GM23338 (cell line): ENCODE measurements at regions not wholly inside any gene's neighbourhood (a gene's known extent, or its start where the extent isn't known, plus 50 kb on each side); places are given as distances from the start of the nearest gene placed in this dataset.

Experiments
- ATAC-seq: fragments of 200-7000 bp; cut with Tn5 transposase; 3 replicates; pipeline ENCODE4 v1.9.1; 2020
- DNase-seq: peaks from one replicate; pipeline ENCODE4 v3.0.0-alpha.2; 2015; ENCODE audit warnings: low spot score
- H2AFZ ChIP-seq: fragments of 200-600 bp; sonication (generic); 2 replicates; pipeline ENCODE4 v1.8.0; 2016; ENCODE audit warnings: antibody characterized with exemption, mild to moderate bottlenecking, moderate library complexity
- H3F3A ChIP-seq: fragments of 200-600 bp; sonication (generic); replicated peaks from 2 replicates; pipeline ENCODE4 v1.8.0; 2017; ENCODE audit warnings: antibody characterized with exemption, mixed run types, low read depth
- H3K27ac ChIP-seq: fragments of 200-600 bp; sonication (generic); 2 replicates; pipeline ENCODE4 v1.6.1; 2016; ENCODE audit warnings: low read depth
- H3K27me3 ChIP-seq: fragments of 200-600 bp; sonication (generic); 2 replicates; pipeline ENCODE4 v1.8.0; 2016; ENCODE audit warnings: mild to moderate bottlenecking, mixed run types, moderate library complexity; ENCODE audit not compliant: insufficient read depth
- H3K36me3 ChIP-seq: fragments of 200-600 bp; sonication (generic); 2 replicates; pipeline ENCODE4 v1.8.0; 2016; ENCODE audit warnings: mild to moderate bottlenecking; ENCODE audit not compliant: insufficient read depth
- H3K4me1 ChIP-seq: fragments of 200-600 bp; sonication (generic); 2 replicates; pipeline ENCODE4 v1.8.0; 2016; ENCODE audit warnings: mild to moderate bottlenecking, moderate library complexity; ENCODE audit not compliant: insufficient read depth
- H3K4me2 ChIP-seq: fragments of 200-600 bp; sonication (generic); 2 replicates; pipeline ENCODE4 v1.7.1; 2017; ENCODE audit warnings: mixed run types
- H3K4me3 ChIP-seq: fragments of 200-600 bp; sonication (generic); 2 replicates; pipeline ENCODE4 v1.6.1; 2016; ENCODE audit warnings: mixed run types
- H3K79me2 ChIP-seq: fragments of 200-600 bp; sonication (generic); replicated peaks from 2 replicates; pipeline ENCODE4 v1.8.0; 2017; ENCODE audit warnings: mild to moderate bottlenecking; ENCODE audit not compliant: insufficient read depth
- H3K9me2 ChIP-seq: fragments of 200-600 bp; sonication (generic); 2 replicates; pipeline ENCODE4 v1.8.0; 2017; ENCODE audit not compliant: insufficient read depth
- H4K20me1 ChIP-seq: fragments of 200-600 bp; sonication (generic); replicated peaks from 2 replicates; pipeline ENCODE4 v1.8.0; 2017; ENCODE audit warnings: mild to moderate bottlenecking; ENCODE audit not compliant: insufficient read depth
- H3K27ac Mint-ChIP-seq: 2 replicates; pipeline ENCODE4 v1.8.0; 2020; ENCODE audit warnings: inconsistent platforms, mild to moderate bottlenecking, moderate library complexity, mixed read lengths
- H3K27me3 Mint-ChIP-seq: 3 replicates; pipeline ENCODE4 v1.8.0; 2022; ENCODE audit warnings: low read depth, mild to moderate bottlenecking, moderate library complexity, mixed read lengths, inconsistent platforms; ENCODE audit not compliant: insufficient read depth, poor library complexity
- H3K36me3 Mint-ChIP-seq: 3 replicates; pipeline ENCODE4 v1.8.0; 2021; ENCODE audit warnings: low read depth, mild to moderate bottlenecking, inconsistent platforms, moderate library complexity, mixed read lengths
- H3K4me1 Mint-ChIP-seq: 3 replicates; pipeline ENCODE4 v1.8.0; 2020; ENCODE audit warnings: mild to moderate bottlenecking, inconsistent platforms, mixed read lengths
- H3K4me3 Mint-ChIP-seq: 3 replicates; pipeline ENCODE4 v1.8.0; 2021; ENCODE audit warnings: moderate library complexity, mild to moderate bottlenecking, inconsistent platforms, mixed read lengths
- H3K9me3 Mint-ChIP-seq: 3 replicates; pipeline ENCODE4 v1.8.0; 2020; ENCODE audit warnings: moderate library complexity, mild to moderate bottlenecking, inconsistent platforms, mixed read lengths
- CREB1 ChIP-seq: fragments of 250-450 bp; sonication (Bioruptor Pico); IDR thresholded peaks from 2 replicates; pipeline ENCODE4 v1.5.0; 2020; ENCODE audit warnings: low read depth, mild to moderate bottlenecking, moderate library complexity
- CTCF ChIP-seq, 2 experiments: fragments of 200-600 bp in 1 of 2; sonication (generic) in 1 of 2; conservative IDR thresholded peaks; 2 replicates each; pipeline versions ENCODE4 v1.5.1 to v1.6.1; 2016 to 2017; ENCODE audit warnings: antibody characterized with exemption in 2 of 2, low read depth in 2 of 2, mild to moderate bottlenecking in 2 of 2, moderate library complexity in 1 of 2
- EZH2 ChIP-seq: fragments of 200-600 bp; sonication (generic); IDR thresholded peaks from one replicate; pipeline ENCODE4 v1.8.0; 2017; ENCODE audit warnings: antibody characterized with exemption, mild to moderate bottlenecking, low read depth; ENCODE audit not compliant: unreplicated experiment
- EZH2phosphoT487 ChIP-seq: fragments of 200-600 bp; sonication (generic); IDR thresholded peaks from one replicate; pipeline ENCODE4 v1.8.1; 2018; ENCODE audit warnings: antibody characterized with exemption; ENCODE audit not compliant: unreplicated experiment
- NANOG ChIP-seq: IDR thresholded peaks from 2 replicates; pipeline ENCODE4 v1.6.1; 2016; ENCODE audit warnings: antibody characterized with exemption, borderline replicate concordance
- POLR2AphosphoS5 ChIP-seq: IDR thresholded peaks from 2 replicates; pipeline ENCODE4 v1.6.1; 2016; ENCODE audit warnings: antibody characterized with exemption, low read depth
- STAT1 ChIP-seq: IDR thresholded peaks from one replicate; pipeline ENCODE4 v1.6.1; 2016; ENCODE audit warnings: antibody characterized with exemption; ENCODE audit not compliant: unreplicated experiment
- ZNF114 ChIP-seq: fragments of 250-450 bp; sonication (Bioruptor Pico); IDR thresholded peaks from 2 replicates; pipeline ENCODE4 v1.5.0; 2020; ENCODE audit warnings: mild to moderate bottlenecking, moderate library complexity
- TF ChIP-seq, protein P1 (sequence below): fragments of 250-450 bp; sonication (Bioruptor Pico); IDR thresholded peaks from 2 replicates; pipeline ENCODE4 v1.5.0; 2020; ENCODE audit warnings: mild to moderate bottlenecking, moderate library complexity

DNA sequence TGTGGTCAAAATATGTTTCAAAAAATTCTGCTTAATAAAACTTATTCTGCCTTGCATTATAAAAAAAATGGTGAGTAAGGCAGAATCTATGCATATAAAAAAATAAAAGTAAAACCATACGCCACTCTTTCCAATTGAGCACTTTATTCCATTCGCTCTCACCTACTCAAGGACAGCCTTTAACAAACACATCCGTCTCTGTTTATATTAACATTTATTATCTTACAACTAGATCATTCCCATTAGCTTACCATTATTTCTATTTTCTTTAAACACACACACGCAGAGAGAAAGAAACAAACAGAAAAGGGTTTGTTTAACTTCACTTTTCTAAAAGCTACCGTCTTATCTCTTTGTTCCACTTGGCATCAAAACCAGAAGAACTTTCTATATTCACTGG is 598.9 kb upstream of the CHRM3 start (continued):
- TF ChIP-seq, protein P1, sequence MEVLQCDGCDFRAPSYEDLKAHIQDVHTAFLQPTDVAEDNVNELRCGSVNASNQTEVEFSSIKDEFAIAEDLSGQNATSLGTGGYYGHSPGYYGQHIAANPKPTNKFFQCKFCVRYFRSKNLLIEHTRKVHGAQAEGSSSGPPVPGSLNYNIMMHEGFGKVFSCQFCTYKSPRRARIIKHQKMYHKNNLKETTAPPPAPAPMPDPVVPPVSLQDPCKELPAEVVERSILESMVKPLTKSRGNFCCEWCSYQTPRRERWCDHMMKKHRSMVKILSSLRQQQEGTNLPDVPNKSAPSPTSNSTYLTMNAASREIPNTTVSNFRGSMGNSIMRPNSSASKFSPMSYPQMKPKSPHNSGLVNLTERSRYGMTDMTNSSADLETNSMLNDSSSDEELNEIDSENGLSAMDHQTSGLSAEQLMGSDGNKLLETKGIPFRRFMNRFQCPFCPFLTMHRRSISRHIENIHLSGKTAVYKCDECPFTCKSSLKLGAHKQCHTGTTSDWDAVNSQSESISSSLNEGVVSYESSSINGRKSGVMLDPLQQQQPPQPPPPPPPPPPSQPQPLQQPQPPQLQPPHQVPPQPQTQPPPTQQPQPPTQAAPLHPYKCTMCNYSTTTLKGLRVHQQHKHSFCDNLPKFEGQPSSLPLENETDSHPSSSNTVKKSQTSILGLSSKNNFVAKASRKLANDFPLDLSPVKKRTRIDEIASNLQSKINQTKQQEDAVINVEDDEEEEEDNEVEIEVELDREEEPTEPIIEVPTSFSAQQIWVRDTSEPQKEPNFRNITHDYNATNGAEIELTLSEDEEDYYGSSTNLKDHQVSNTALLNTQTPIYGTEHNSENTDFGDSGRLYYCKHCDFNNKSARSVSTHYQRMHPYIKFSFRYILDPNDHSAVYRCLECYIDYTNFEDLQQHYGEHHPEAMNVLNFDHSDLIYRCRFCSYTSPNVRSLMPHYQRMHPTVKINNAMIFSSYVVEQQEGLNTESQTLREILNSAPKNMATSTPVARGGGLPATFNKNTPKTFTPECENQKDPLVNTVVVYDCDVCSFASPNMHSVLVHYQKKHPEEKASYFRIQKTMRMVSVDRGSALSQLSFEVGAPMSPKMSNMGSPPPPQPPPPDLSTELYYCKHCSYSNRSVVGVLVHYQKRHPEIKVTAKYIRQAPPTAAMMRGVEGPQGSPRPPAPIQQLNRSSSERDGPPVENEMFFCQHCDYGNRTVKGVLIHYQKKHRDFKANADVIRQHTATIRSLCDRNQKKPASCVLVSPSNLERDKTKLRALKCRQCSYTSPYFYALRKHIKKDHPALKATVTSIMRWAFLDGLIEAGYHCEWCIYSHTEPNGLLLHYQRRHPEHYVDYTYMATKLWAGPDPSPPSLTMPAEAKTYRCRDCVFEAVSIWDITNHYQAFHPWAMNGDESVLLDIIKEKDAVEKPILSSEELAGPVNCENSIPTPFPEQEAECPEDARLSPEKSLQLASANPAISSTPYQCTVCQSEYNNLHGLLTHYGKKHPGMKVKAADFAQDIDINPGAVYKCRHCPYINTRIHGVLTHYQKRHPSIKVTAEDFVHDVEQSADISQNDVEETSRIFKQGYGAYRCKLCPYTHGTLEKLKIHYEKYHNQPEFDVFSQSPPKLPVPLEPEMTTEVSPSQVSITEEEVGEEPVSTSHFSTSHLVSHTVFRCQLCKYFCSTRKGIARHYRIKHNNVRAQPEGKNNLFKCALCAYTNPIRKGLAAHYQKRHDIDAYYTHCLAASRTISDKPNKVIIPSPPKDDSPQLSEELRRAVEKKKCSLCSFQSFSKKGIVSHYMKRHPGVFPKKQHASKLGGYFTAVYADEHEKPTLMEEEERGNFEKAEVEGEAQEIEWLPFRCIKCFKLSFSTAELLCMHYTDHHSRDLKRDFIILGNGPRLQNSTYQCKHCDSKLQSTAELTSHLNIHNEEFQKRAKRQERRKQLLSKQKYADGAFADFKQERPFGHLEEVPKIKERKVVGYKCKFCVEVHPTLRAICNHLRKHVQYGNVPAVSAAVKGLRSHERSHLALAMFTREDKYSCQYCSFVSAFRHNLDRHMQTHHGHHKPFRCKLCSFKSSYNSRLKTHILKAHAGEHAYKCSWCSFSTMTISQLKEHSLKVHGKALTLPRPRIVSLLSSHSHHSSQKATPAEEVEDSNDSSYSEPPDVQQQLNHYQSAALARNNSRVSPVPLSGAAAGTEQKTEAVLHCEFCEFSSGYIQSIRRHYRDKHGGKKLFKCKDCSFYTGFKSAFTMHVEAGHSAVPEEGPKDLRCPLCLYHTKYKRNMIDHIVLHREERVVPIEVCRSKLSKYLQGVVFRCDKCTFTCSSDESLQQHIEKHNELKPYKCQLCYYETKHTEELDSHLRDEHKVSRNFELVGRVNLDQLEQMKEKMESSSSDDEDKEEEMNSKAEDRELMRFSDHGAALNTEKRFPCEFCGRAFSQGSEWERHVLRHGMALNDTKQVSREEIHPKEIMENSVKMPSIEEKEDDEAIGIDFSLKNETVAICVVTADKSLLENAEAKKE: no peak
- TF ChIP-seq NANOG (no peak), EZH2 (no peak), EZH2phosphoT487 (no peak)

DNA sequence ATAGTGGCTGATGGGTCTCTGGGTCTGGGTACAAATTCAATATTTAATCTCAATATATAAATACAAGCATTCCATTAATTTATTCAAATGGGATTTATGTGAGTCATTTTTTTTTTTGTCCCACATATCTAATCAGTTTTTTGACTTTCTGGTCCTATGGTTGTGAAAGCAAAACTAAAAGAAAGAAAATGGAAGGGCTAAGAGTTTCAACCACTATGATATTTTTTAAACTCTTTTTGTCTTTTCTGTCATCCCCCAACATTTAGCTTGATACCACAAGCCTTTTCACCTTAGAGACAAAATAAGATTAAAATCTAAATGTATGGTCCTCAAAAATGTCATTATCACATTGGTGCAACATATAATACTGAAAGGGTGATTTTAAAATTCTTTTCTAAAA is 602.7 kb upstream of the CHRM3 start:
- Histone ChIP-seq H3F3A (no peaks in the 10 kb centered on the region), H3K4me1 (no peaks in the 10 kb centered on the region), H3K27me3 (no peaks in the 10 kb centered on the region), H2AFZ (no peak overlapping the region), H3K4me3 (no peak overlapping the region), H3K27ac (no peak overlapping the region), H3K36me3 (no peaks in the 10 kb centered on the region), H3K79me2 (no peaks in the 10 kb centered on the region), H3K4me2 (no peak overlapping the region), H4K20me1 (no peaks in the 10 kb centered on the region), H3K9me2 (peaks cover 4% of the 10 kb centered on the region)
- no peak overlapping the region for H3K4me3 Mint-ChIP-seq
- H3K27me3 Mint-ChIP-seq: no peaks in the 10 kb centered on the region
- no peaks in the 10 kb centered on the region for H3K36me3 Mint-ChIP-seq
- H3K9me3 Mint-ChIP-seq: no peaks in the 10 kb centered on the region
- no peak for ATAC-seq
- no peak overlapping the region for H3K27ac Mint-ChIP-seq
- no peak for DNase-seq
- H3K4me1 Mint-ChIP-seq: no peaks in the 10 kb centered on the region
- TF ChIP-seq EZH2 (no peak), POLR2AphosphoS5 (no peak), ZNF114 (CRISPR knock-in tag) (no peak), STAT1 (no peak), EZH2phosphoT487 (no peak), CREB1 (CRISPR knock-in tag) (no peak), CTCF (conservative IDR thresholded peaks at IDR 0.05; ENCODE audit: low read depth in 2 of 2) (no peak)
- TF ChIP-seq, protein P1: no peak
